Hematopoietic multipotent progenitor cell treated with erythropoietin and hydrocortisone succinate and interleukin-3 and kit ligand, for 4 days (in vitro differentiated cells): ENCODE measurements at regions not wholly inside any gene's neighbourhood (a gene's known extent, or its start where the extent isn't known, plus 50 kb on each side); places are given as distances from the start of the nearest gene placed in this dataset.
"Not testable (repeated sequence)": the region's sequence is repeated elsewhere in the genome, so short reads cannot be mapped to it uniquely, and the experiment has no call there.

Experiments
- DNase-seq: peaks from one replicate; pipeline ENCODE4 v3.0.0-alpha.2; 2015

- DNase-seq: no peak
These were observed 789.9 kb downstream of the IGSF11 start for GRCh38 chr3:118244761-118245160.

GRCh38 chr3:118245312-118245711, 789.3 kb downstream of the IGSF11 start:
- no peak for DNase-seq

- not testable (repeated sequence) for DNase-seq
These were observed 775.8 kb downstream of the IGSF11 start for GRCh38 chr3:118258850-118259249.

GRCh38 chr3:118262800-118263402, 771.7 kb downstream of the IGSF11 start:
- DNase-seq: no peak

- no peak for DNase-seq
These were observed 767.1 kb downstream of the IGSF11 start for GRCh38 chr3:118267588-118267987.

- DNase-seq: no peak
These were observed 765.0 kb downstream of the IGSF11 start for GRCh38 chr3:118269537-118270125.

- no peak for DNase-seq
These were observed 761.7 kb downstream of the IGSF11 start for GRCh38 chr3:118272991-118273390.

GRCh38 chr3:118277814-118278213, 756.8 kb downstream of the IGSF11 start:
- DNase-seq: no peak

GRCh38 chr3:118292841-118293240, 741.8 kb downstream of the IGSF11 start:
- DNase-seq: no peak

GRCh38 chr3:118298133-118298532, 736.5 kb downstream of the IGSF11 start:
- DNase-seq: no peak

- DNase-seq: no peak
These were observed 730.1 kb downstream of the IGSF11 start for GRCh38 chr3:118304557-118304956.

GRCh38 chr3:118332699-118333098, 701.9 kb downstream of the IGSF11 start:
- DNase-seq: no peak

GRCh38 chr3:118337649-118338048, 697.0 kb downstream of the IGSF11 start:
- DNase-seq: no peak

GRCh38 chr3:118347396-118348168, 687.1 kb downstream of the IGSF11 start:
- DNase-seq: no peak

- no peak for DNase-seq
These were observed 686.5 kb downstream of the IGSF11 start for GRCh38 chr3:118348169-118348557.

GRCh38 chr3:118354556-118354955, 680.1 kb downstream of the IGSF11 start:
- no peak for DNase-seq

GRCh38 chr3:118369892-118370491, 664.7 kb downstream of the IGSF11 start:
- no peak for DNase-seq

GRCh38 chr3:118380576-118380975, 654.1 kb downstream of the IGSF11 start:
- no peak for DNase-seq

- DNase-seq: no peak
These were observed 638.2 kb downstream of the IGSF11 start for GRCh38 chr3:118396491-118396890.

GRCh38 chr3:118400086-118400485, 634.6 kb downstream of the IGSF11 start:
- no peak for DNase-seq

- no peak for DNase-seq
These were observed 633.8 kb downstream of the IGSF11 start for GRCh38 chr3:118400886-118401285.

GRCh38 chr3:118401887-118402286, 632.8 kb downstream of the IGSF11 start:
- DNase-seq: no peak

- DNase-seq: no peak
These were observed 631.7 kb downstream of the IGSF11 start for GRCh38 chr3:118402971-118403370.

GRCh38 chr3:118406562-118406961, 628.1 kb downstream of the IGSF11 start:
- no peak for DNase-seq
